ENCODE measurements at regions not wholly inside any gene's neighbourhood (a gene's known extent, or its start where the extent isn't known, plus 50 kb on each side); places are given as distances from the start of the nearest gene placed in this dataset.
A peak's percentile ranks its signal among the peaks of the same experiment; 100 is the strongest.
"Not testable (repeated sequence)": the region's sequence is repeated elsewhere in the genome, so short reads cannot be mapped to it uniquely, and the experiment has no call there.

DNA sequence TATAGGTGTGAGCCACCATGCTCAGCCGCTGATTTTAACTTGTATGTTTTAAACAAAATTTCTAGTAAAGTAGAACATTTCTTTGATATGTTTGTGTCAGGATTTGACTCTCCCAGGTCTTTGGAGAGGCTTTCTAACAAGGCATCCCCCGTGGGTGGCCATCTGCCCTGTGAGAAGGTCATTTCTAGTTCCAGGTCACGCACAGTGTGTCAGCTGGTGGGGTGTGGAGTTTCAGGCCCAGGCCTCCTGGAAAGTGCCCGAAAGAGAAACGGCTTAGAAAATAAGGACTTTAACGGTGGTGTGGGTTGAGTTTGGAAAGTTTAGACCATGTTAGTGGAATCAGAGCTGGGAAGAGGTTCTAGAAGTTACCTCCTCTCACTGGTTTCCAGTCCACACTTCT, 61.0 kb downstream of the SPDYE17 start:
- in situ Hi-C loops (cut with MboI; ENCODE audit: low pct_unique_long_range_greater_than_20kb in 2 of 9, low sequenced_read_pairs in 9 of 9, unreplicated experiment in 9 of 9); H3K27ac ChIP-seq; H3K4me1 ChIP-seq (replicated peaks in 1 of 2); H3K4me3 ChIP-seq; ATAC-seq (replicated peaks in 6 of 8): not testable (repeated sequence)
- no CpG with 5 or more reads among the region's 6 CpGs for WGBS, 10 experiments

DNA sequence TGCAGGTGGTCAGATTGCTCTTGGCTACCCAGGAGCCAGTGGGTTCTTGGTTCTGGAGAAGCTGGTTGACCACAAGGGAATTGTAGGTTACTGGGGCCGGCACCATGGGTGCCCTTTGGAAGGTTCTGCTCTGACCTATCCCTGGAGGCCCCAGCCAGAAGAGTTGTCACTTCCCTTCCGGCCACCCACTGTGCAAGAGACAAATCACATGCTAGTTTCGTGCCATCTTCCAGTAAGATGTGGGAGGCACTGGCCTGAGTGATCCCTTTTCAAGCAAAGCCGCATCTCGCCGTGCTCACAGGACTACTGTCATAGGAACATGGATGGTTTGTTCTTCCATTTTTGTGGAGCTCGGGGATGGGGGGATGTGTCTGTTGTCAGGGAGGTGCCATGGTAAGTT, 62.3 kb downstream of the SPDYE17 start:
- H3K4me3 ChIP-seq; in situ Hi-C loops (cut with MboI; ENCODE audit: low pct_unique_long_range_greater_than_20kb in 2 of 9, low sequenced_read_pairs in 9 of 9, unreplicated experiment in 9 of 9); H3K27ac ChIP-seq; H3K4me1 ChIP-seq (replicated peaks in 1 of 2); ATAC-seq (replicated peaks in 6 of 8): not testable (repeated sequence)
- 100% methylated on average over 1 of the region's 7 CpGs; no CpG with 5 or more reads in 9 of the 10 experiments for WGBS, 10 experiments

- H3K4me1 ChIP-seq (replicated peaks in 1 of 2); H3K4me3 ChIP-seq; in situ Hi-C loops (cut with MboI; ENCODE audit: low pct_unique_long_range_greater_than_20kb in 2 of 9, low sequenced_read_pairs in 9 of 9, unreplicated experiment in 9 of 9); H3K27ac ChIP-seq: not testable (repeated sequence)
- ATAC-seq (replicated peaks in 6 of 8) = peak in 1 of 8 experiments; percentile 26
- no CpG with 5 or more reads among the region's 17 CpGs for WGBS, 10 experiments
Measured at GRCh38 chr7:76965731-76966548, 66.2 kb downstream of the SPDYE17 start.

- H3K4me3 ChIP-seq; H3K4me1 ChIP-seq (replicated peaks in 1 of 2); ATAC-seq (replicated peaks in 6 of 8); H3K27ac ChIP-seq; in situ Hi-C loops (cut with MboI; ENCODE audit: low pct_unique_long_range_greater_than_20kb in 2 of 9, low sequenced_read_pairs in 9 of 9, unreplicated experiment in 9 of 9): not testable (repeated sequence)
- no CpG with 5 or more reads among the region's 8 CpGs for WGBS, 10 experiments
Measured at GRCh38 chr7:76964050-76964449, 68.1 kb downstream of the SPDYE17 start.

GRCh38 chr7:76963061-76963460, 69.1 kb downstream of the SPDYE17 start:
- H3K4me3 ChIP-seq; ATAC-seq (replicated peaks in 6 of 8); H3K4me1 ChIP-seq (replicated peaks in 1 of 2); in situ Hi-C loops (cut with MboI; ENCODE audit: low pct_unique_long_range_greater_than_20kb in 2 of 9, low sequenced_read_pairs in 9 of 9, unreplicated experiment in 9 of 9); H3K27ac ChIP-seq: not testable (repeated sequence)
- WGBS, 10 experiments = no CpG with 5 or more reads among the region's 7 CpGs

GRCh38 chr7:76960400-76960986, 71.7 kb downstream of the SPDYE17 start:
- in situ Hi-C loops (cut with MboI; ENCODE audit: low pct_unique_long_range_greater_than_20kb in 2 of 9, low sequenced_read_pairs in 9 of 9, unreplicated experiment in 9 of 9); H3K4me3 ChIP-seq; H3K4me1 ChIP-seq (replicated peaks in 1 of 2); H3K27ac ChIP-seq: not testable (repeated sequence)
- WGBS, 10 experiments = no CpG with 5 or more reads among the region's 16 CpGs
- ATAC-seq (replicated peaks in 6 of 8) = peak in 3 of 8 experiments; percentile 16 to 31 (median 23)

DNA sequence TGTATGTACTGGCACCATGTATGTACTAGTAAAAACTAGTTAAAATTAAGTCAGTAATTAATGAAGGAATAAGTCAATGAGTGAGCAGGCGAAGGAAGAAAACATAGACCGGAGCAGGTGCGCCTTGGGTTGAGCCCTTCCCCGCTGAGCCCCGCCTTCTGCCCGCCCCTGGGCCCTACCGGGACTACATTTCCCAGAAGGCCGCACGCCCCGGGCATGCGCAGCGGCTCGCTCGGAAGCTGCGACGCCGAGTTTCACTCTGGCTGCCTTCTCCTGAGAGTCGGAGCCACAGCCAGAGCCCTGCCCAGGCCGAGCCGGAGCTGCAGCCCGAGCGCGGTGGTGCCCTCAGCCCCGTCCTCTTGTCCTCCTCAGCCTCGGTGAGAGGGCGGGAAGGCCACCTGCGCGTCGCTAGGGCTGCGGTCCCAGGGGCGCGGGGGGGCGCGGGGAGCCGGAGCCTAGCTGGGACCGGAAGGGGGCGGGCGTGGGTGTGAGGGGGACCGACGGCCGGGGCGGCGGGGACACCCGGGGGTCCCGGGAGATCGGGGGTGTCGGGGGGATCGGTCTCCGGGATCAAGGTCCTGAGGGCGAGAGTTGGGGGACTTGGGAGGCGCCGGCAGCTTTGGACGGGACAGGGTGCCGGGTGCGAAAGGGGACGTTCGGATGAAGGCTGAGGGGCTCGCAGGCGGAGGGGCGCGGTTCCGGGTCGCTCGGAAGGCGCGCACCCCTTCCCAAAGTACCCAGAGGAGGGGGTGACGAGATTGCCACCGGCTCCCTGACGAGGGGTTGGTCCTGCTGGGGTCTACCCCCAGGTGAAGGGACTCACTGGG, 72.4 kb downstream of the SPDYE17 start:
- H3K4me3 ChIP-seq; in situ Hi-C loops (cut with MboI; ENCODE audit: low pct_unique_long_range_greater_than_20kb in 2 of 9, low sequenced_read_pairs in 9 of 9, unreplicated experiment in 9 of 9); H3K27ac ChIP-seq; H3K4me1 ChIP-seq (replicated peaks in 1 of 2): not testable (repeated sequence)
- peak; percentile 93 to 99 (median 99) for ATAC-seq (replicated peaks in 6 of 8)
- no CpG with 5 or more reads among the region's 69 CpGs for WGBS, 10 experiments

DNA sequence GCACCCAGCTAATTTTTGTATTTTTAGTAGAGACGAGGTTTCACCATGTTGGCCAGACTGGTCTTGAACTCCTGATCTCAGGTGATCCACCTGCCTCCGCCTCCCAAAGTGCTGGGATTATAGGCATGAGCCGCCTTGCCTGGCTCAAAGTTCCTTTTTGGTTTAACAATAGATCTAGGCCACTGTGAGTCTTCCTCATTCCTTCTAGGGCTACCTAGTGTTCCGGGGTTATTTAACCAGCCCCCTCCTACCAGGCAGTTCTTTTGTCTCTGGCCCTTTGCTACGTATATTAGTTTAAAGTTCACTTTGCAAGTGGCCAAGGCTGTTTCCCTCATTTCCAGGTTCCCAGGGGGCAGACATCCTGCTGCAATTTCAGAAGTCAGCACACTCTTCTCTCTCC, 75.6 kb downstream of the SPDYE17 start:
- H3K4me1 ChIP-seq (replicated peaks in 1 of 2); ATAC-seq (replicated peaks in 6 of 8); in situ Hi-C loops (cut with MboI; ENCODE audit: low pct_unique_long_range_greater_than_20kb in 2 of 9, low sequenced_read_pairs in 9 of 9, unreplicated experiment in 9 of 9); H3K4me3 ChIP-seq; H3K27ac ChIP-seq: not testable (repeated sequence)
- WGBS, 10 experiments = no CpG with 5 or more reads among the region's 5 CpGs

- in situ Hi-C loops (cut with MboI; ENCODE audit: low pct_unique_long_range_greater_than_20kb in 2 of 9, low sequenced_read_pairs in 9 of 9, unreplicated experiment in 9 of 9) = not testable (repeated sequence)
- peak in 2 of 8 experiments; percentile 28 to 42 for ATAC-seq (replicated peaks in 6 of 8)
Measured at GRCh38 chr7:76955124-76955523, 77.0 kb downstream of the SPDYE17 start.

DNA sequence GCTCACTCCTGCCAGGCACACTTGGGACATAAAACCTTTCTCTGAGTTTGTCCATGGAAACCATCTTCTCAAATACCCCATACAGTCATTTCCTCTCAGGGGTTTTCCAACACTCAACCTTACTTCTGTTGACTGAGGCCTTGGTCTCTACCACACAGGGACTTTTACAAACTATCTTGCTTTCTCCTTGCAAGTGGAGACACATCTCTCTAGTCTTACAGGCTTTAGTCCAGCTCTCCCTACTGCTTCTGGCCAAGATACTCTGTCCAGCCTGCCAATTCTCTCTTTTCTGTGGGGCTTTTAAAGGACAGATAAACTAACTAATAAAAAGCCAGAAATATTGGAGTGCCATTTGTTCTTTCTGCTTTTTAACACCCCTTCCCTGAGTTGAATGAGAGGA, 87.6 kb downstream of the SPDYE17 start:
- H3K27ac ChIP-seq; ATAC-seq (replicated peaks in 6 of 8); in situ Hi-C loops (cut with MboI; ENCODE audit: low pct_unique_long_range_greater_than_20kb in 2 of 9, low sequenced_read_pairs in 9 of 9, unreplicated experiment in 9 of 9); H3K4me1 ChIP-seq (replicated peaks in 1 of 2); H3K4me3 ChIP-seq: not testable (repeated sequence)

More at GRCh38 chr7:76955124-76955523, 77.0 kb downstream of the SPDYE17 start:
- not testable (repeated sequence) for H3K4me1 ChIP-seq (replicated peaks in 1 of 2); H3K4me3 ChIP-seq; H3K27ac ChIP-seq
- no CpG with 5 or more reads among the region's 4 CpGs for WGBS, 10 experiments

DNA sequence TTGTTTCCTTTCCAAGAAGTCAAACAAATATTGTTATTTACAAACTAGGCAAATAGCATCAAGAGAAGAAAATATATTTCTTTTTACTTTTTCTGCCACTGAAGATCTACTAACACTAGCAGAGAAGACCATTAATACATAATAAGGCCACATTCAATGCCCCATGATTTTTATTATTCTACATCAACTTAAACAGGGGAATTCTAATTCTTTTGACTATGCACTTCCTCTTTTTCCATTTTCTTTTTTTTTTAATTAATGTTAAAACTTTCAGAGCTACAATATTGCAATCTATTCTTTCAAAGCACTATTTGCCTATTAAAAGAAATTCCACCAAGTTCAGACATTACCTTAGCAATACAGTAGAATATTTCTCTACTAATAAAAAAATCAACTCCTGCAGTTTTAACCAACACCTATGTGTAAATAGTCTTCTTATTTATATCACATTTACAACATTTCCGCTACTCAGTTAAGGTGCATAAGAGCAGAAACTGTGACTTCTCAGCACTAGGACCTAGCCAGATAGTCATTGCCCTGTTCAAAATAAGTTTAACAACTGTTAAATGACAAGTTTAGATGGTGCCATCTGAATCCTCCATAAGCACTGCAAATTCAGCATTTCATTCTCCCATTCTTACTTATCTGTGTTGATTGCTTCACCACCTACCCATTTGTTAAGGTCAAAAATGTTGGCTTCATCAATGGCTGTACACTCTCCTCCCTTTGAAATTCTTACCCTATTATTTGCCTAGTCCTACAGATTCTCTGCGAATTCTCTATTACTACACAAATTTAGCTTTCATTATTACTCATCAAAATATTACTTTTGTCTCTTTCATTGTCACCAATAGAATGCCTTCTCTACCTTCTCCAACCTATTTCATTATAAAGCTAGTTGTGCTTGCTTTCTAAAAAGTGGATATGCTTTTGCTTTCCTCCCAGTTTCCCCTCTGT, 90.1 kb downstream of the SPDYE17 start:
- H3K4me3 ChIP-seq; in situ Hi-C loops (cut with MboI; ENCODE audit: low pct_unique_long_range_greater_than_20kb in 2 of 9, low sequenced_read_pairs in 9 of 9, unreplicated experiment in 9 of 9); H3K4me1 ChIP-seq (replicated peaks in 1 of 2); ATAC-seq (replicated peaks in 6 of 8); H3K27ac ChIP-seq: not testable (repeated sequence)
- WGBS, 10 experiments = no CpG with 5 or more reads among the region's 2 CpGs

DNA sequence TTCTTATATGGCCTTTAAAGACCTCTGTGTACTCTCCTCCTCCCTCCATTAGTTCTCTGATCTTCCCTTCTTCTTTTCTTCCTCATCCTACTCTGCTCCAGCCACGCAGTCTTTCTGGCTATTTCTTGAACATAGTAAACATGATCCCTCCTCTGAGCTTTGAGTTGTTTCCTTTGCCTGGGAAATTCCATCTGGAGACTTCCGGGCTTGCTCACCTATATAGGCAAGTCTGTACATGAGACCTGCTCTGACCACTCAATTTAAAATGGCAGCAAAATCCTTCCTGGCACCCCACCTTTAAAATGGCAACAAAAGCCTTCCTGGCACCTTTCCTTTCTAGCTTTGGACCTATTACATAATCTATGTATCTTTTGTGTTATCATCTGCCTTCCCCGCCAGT, 94.4 kb downstream of the SPDYE17 start:
- WGBS, 10 experiments = 20 to 80% (median 20%) methylated on average over 1 of the region's 3 CpGs; no CpG with 5 or more reads in 7 of the 10 experiments
- ATAC-seq (replicated peaks in 6 of 8); H3K27ac ChIP-seq; H3K4me3 ChIP-seq; in situ Hi-C loops (cut with MboI; ENCODE audit: low pct_unique_long_range_greater_than_20kb in 2 of 9, low sequenced_read_pairs in 9 of 9, unreplicated experiment in 9 of 9); H3K4me1 ChIP-seq (replicated peaks in 1 of 2): not testable (repeated sequence)

Measured in motor neuron (in vitro differentiated cells).